Astrocyte of the cerebellum (primary cell): ENCODE measurements at regions not wholly inside any gene's neighbourhood (a gene's known extent, or its start where the extent isn't known, plus 50 kb on each side); places are given as distances from the start of the nearest gene placed in this dataset.

Source experiments
- DNase-seq: peaks from one replicate; pipeline ENCODE4 v3.0.0-alpha.2; 2011; ENCODE audit warnings: low read depth
- H3K4me3 ChIP-seq: 2 replicates; pipeline ENCODE4 v1.5.1; 2011; ENCODE audit warnings: mild to moderate bottlenecking, low read depth, low read length, moderate library complexity
- in situ Hi-C: cut with HindIII; loops from 2 replicates; pipeline ENCODE4 v1.10.0; 2017; ENCODE audit warnings: low sequenced_read_pairs
- TF ChIP-seq, protein P1 (sequence below): IDR thresholded peaks from 2 replicates; pipeline ENCODE4 v1.5.1; 2012; ENCODE audit warnings: low read length, low read depth, moderate library complexity, mild to moderate bottlenecking; ENCODE audit errors: missing control alignments

DNA sequence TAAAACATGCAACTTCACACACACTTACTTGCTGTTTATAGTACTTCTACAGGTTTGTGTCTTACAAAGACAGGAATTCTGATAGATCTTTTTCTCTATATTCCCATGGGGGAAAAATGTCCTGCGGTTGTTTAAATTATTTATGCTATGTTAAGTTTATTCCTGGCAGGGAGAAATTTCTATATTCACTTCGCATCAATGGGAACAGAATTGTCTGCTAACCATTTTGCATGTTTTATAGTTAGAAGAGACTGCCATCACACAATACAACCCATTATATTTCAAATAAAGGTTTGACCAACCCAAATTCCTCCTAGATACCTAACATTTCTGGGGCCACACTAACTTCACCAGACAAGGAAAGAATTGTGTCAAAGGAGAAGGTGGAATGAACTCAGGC is 110.0 kb upstream of the PRR16 start:
- TF ChIP-seq, protein P1, sequence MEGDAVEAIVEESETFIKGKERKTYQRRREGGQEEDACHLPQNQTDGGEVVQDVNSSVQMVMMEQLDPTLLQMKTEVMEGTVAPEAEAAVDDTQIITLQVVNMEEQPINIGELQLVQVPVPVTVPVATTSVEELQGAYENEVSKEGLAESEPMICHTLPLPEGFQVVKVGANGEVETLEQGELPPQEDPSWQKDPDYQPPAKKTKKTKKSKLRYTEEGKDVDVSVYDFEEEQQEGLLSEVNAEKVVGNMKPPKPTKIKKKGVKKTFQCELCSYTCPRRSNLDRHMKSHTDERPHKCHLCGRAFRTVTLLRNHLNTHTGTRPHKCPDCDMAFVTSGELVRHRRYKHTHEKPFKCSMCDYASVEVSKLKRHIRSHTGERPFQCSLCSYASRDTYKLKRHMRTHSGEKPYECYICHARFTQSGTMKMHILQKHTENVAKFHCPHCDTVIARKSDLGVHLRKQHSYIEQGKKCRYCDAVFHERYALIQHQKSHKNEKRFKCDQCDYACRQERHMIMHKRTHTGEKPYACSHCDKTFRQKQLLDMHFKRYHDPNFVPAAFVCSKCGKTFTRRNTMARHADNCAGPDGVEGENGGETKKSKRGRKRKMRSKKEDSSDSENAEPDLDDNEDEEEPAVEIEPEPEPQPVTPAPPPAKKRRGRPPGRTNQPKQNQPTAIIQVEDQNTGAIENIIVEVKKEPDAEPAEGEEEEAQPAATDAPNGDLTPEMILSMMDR: no peak
- no peak overlapping the region for H3K4me3 ChIP-seq
- DNase-seq: no peak
- in situ Hi-C loops: no loop called here

GRCh38 chr5:120358949-120359348 is 105.2 kb upstream of the PRR16 start:
- in situ Hi-C loops: no loop called here
- TF ChIP-seq, protein P1: no peak
- DNase-seq: no peak
- no peak overlapping the region for H3K4me3 ChIP-seq

GRCh38 chr5:120361941-120362340 is 102.2 kb upstream of the PRR16 start:
- H3K4me3 ChIP-seq: no peak overlapping the region
- in situ Hi-C loops: no loop called here
- TF ChIP-seq, protein P1: no peak
- no peak for DNase-seq

- no peak overlapping the region for H3K4me3 ChIP-seq
- TF ChIP-seq, protein P1: no peak
- in situ Hi-C loops: no loop called here
- no peak for DNase-seq
Measured at GRCh38 chr5:120362426-120362825, 101.7 kb upstream of the PRR16 start.

DNA sequence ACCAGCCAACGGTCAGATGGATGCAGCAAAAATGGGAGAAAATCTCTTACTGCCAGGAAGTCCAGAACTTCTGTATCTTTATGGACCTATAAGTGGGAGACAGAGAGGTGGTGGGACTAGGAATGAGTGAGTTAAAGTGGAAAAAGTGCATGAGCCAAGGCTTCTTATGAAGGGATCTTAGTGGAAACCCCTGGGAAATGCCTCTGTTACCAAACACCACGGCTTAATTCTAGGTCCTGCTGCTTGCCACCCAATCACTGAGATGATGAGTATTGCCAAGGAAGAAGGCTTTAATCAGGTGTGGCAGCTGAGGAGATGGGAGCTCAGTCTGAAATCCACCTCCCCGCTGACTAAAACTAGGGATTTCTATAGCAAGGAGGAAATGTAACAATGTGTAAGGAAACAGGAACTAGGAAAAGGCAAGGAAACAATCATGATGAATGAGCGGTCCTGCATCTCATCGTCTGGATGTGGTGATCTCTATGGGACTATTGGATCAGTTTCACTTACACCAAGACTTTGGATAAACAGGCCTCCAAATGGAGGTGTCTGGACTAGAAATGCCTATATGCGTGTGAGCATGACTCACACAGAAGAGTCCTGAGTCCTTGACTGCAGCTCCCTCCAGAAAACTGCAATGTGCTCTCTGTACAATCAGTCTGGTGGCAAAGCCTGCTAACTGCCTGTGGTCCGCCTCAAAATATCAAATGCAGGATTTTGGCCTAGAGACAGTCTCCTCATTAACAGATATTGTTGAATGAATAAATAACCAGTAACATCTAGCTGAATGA is 98.2 kb upstream of the PRR16 start:
- in situ Hi-C loops: no loop called here
- H3K4me3 ChIP-seq: no peak overlapping the region
- TF ChIP-seq, protein P1: no peak
- no peak for DNase-seq

DNA sequence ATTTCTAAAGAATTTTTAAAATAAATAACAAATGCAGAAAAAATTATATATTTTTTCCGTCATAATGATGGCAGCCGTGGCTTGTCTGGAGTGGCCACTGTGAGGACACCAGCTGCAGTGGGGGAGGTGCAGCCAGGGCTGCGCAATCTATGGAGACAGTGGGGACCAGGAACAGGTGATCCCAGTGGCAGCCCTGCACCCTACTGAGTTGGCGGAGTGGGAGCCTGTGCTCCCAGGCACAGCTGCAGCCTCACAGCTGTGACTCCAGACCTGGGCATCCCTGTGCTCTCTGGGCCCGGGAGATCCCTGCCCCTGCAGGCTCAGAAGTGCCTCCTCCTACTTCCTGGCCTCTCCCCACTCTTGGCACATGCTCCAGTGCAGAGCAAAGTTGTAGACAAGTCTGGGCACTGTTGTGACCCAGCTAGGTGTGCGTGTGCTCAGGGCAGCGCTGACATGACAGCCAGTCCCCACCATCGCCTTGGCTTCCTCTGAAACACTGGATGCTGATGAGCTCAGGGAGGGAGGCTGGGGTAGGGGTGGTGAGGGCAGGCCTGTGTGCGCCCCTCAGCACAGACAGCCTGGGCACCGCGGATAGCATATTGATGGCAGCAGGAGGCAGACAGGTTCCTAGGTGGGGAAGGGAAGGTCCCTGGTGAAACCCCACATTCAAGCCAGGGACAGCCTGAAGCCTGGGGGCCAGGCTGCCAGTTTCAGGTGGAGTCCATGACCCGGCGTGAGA is 96.0 kb upstream of the PRR16 start:
- in situ Hi-C loops: no loop called here
- TF ChIP-seq, protein P1: no peak
- no peak overlapping the region for H3K4me3 ChIP-seq
- no peak for DNase-seq
